CD4-positive, alpha-beta T cell (primary cell): ENCODE measurements at regions not wholly inside any gene's neighbourhood (a gene's known extent, or its start where the extent isn't known, plus 50 kb on each side); places are given as distances from the start of the nearest gene placed in this dataset.
"Not testable (repeated sequence)": the region's sequence is repeated elsewhere in the genome, so short reads cannot be mapped to it uniquely, and the experiment has no call there.

Source experiments
- ATAC-seq: fragments of 200-7000 bp; cut with Tn5 transposase; one replicate; pipeline ENCODE4 v1.10.0; 2022; ENCODE audit warnings: mild to moderate bottlenecking; ENCODE audit not compliant: poor library complexity
- CTCF ChIA-PET: fragments of 350-600 bp; sonication (Branson Sonifier 250); formaldehyde crosslinking; loops from one replicate; lab custom pipeline; 2021; ENCODE audit warnings: antibody characterized with exemption, inconsistent platforms; lab: Charles Lee
- POLR2A ChIA-PET: fragments of 350-600 bp; sonication (Branson Sonifier 250); formaldehyde crosslinking; loops from one replicate; lab custom pipeline; 2021; ENCODE audit warnings: antibody characterized with exemption, inconsistent platforms; lab: Charles Lee
- DNase-seq, 14 experiments: peaks; one replicate each; pipeline ENCODE4 v3.0.0-alpha.2; 2013 to 2020; ENCODE audit warnings: mixed read lengths in 2 of 14
- H3K27ac ChIP-seq, 2 donors: one replicate each; pipeline versions ENCODE4 v1.5.1 to v1.7.0; 2013; ENCODE audit warnings: low read length in 2 of 2, low read depth in 1 of 2, mild to moderate bottlenecking in 1 of 2
- H3K27me3 ChIP-seq, 2 experiments: 1 replicate in 1 of 2; 2 replicates in 1 of 2; pipeline versions ENCODE4 v1.6.1 to v1.7.0; 2013; ENCODE audit warnings: low read length in 2 of 2, control low read depth in 1 of 2, mild to moderate bottlenecking in 1 of 2, moderate library complexity in 1 of 2; ENCODE audit not compliant: insufficient read depth in 2 of 2, control insufficient read depth in 1 of 2
- H3K36me3 ChIP-seq: one replicate; pipeline ENCODE4 v1.6.1; 2013; ENCODE audit warnings: low read length, control low read depth; ENCODE audit not compliant: insufficient read depth
- H3K4me1 ChIP-seq: one replicate; pipeline ENCODE4 v1.6.1; 2013; ENCODE audit warnings: low read length, control low read depth; ENCODE audit not compliant: insufficient read depth
- H3K4me3 ChIP-seq: one replicate; pipeline ENCODE4 v1.5.1; 2013; ENCODE audit warnings: mild to moderate bottlenecking, low read length, moderate library complexity
- H3K9me3 ChIP-seq, 2 experiments: 1 replicate in 1 of 2; 2 replicates in 1 of 2; pipeline versions ENCODE4 v1.6.1 to v1.7.0; 2013; ENCODE audit warnings: low read length in 2 of 2, mild to moderate bottlenecking in 2 of 2, control low read depth in 1 of 2, moderate library complexity in 1 of 2; ENCODE audit not compliant: control insufficient read depth in 1 of 2, insufficient read depth in 1 of 2
- H3K27ac Mint-ChIP-seq: one replicate; pipeline ENCODE4 v1.8.0; 2020; ENCODE audit warnings: mixed read lengths
- H3K27me3 Mint-ChIP-seq: one replicate; pipeline ENCODE4 v1.8.0; 2021; ENCODE audit warnings: mixed read lengths
- H3K36me3 Mint-ChIP-seq: one replicate; pipeline ENCODE4 v1.8.0; 2021; ENCODE audit warnings: low read depth, mixed read lengths
- H3K4me1 Mint-ChIP-seq: one replicate; pipeline ENCODE4 v1.8.0; 2021; ENCODE audit warnings: low read depth, mixed read lengths
- H3K4me3 Mint-ChIP-seq: one replicate; pipeline ENCODE4 v1.8.0; 2020; ENCODE audit warnings: mild to moderate bottlenecking, mixed read lengths
- H3K9me3 Mint-ChIP-seq: one replicate; pipeline ENCODE4 v1.8.0; 2020; ENCODE audit warnings: mixed read lengths
- intact Hi-C, 2 experiments: fragments of 100-400 bp; cut with DNase I in 1 of 2; cut with micrococcal nuclease in 1 of 2; formaldehyde crosslinking; loops; one replicate each; pipeline versions ENCODE4 v1.15.1 to v1.9.0; 2023 to 2025; cut with DNase I, micrococcal nuclease
- TF ChIP-seq, protein P1 (sequence below): fragments of 200-600 bp; IDR thresholded peaks from one replicate; pipeline ENCODE4 v1.8.0; 2022; ENCODE audit warnings: antibody characterized with exemption, mild to moderate bottlenecking

DNA sequence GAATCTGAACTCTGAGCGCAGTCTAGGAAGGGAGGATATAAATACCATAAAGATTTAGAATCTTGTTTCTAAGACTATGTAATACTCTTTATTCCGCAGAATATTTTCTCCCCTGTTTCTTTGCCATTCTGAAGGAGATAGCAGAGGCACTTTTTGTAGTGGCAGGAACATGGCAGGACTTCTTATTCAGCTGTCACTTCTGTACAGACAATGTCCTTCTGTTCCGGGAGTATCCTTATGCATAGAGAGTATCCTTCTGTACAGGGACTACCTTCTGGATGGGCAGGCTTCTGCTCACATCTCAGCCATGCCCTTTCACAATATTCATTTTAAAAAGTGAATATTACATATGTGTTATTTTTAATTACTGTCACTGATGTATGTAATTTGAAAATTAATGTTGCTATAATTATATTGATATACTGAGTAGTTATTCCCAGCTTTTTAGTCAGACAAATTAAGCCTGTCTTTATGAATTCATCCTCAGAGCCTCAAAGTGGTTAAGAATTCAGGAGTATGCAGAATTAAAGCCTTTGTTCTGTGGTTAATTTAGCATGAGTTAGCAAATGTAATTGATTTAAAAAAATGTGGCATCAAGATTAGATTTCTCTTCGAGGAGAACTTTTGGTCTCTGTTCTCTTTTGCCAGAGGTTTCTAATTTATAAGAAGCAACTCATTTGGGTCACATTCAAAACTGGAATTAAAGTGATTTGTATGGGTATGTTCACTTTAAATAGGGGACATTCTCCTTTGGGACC is 174.4 kb downstream of the FHIP1A start:
- Histone ChIP-seq H3K27me3 (no peaks in the 10 kb centered on the region), H3K27ac (no peak overlapping the region), H3K36me3 (no peaks in the 10 kb centered on the region), H3K4me3 (no peak overlapping the region), H3K4me1 (no peaks in the 10 kb centered on the region), H3K9me3 (no peaks in the 10 kb centered on the region)
- Mint-ChIP-seq H3K27me3 (peaks cover 12% of the 10 kb centered on the region), H3K4me1 (no peaks in the 10 kb centered on the region), H3K27ac (no peak overlapping the region), H3K4me3 (no peak overlapping the region), H3K9me3 (no peaks in the 10 kb centered on the region), H3K36me3 (no peaks in the 10 kb centered on the region)
- TF ChIP-seq, protein P1, sequence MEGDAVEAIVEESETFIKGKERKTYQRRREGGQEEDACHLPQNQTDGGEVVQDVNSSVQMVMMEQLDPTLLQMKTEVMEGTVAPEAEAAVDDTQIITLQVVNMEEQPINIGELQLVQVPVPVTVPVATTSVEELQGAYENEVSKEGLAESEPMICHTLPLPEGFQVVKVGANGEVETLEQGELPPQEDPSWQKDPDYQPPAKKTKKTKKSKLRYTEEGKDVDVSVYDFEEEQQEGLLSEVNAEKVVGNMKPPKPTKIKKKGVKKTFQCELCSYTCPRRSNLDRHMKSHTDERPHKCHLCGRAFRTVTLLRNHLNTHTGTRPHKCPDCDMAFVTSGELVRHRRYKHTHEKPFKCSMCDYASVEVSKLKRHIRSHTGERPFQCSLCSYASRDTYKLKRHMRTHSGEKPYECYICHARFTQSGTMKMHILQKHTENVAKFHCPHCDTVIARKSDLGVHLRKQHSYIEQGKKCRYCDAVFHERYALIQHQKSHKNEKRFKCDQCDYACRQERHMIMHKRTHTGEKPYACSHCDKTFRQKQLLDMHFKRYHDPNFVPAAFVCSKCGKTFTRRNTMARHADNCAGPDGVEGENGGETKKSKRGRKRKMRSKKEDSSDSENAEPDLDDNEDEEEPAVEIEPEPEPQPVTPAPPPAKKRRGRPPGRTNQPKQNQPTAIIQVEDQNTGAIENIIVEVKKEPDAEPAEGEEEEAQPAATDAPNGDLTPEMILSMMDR, result no peak
- ATAC-seq (no peak), DNase-seq (no peak)
- CTCF ChIA-PET, result no interaction called here
- POLR2A ChIA-PET, result no interaction called here
- intact Hi-C loops, result no loop called here

- no peak overlapping the region for H3K27ac Mint-ChIP-seq
- H3K9me3 Mint-ChIP-seq, result no peaks in the 10 kb centered on the region
- Histone ChIP-seq H3K9me3 (no peaks in the 10 kb centered on the region), H3K27me3 (no peaks in the 10 kb centered on the region), H3K4me3 (no peak overlapping the region), H3K36me3 (no peaks in the 10 kb centered on the region), H3K4me1 (no peaks in the 10 kb centered on the region), H3K27ac (no peak overlapping the region)
- CTCF ChIA-PET, result no interaction called here
- ATAC-seq (no peak), DNase-seq (no peak)
- H3K27me3 Mint-ChIP-seq, result peaks cover 16% of the 10 kb centered on the region
- POLR2A ChIA-PET, result no interaction called here
- no peaks in the 10 kb centered on the region for H3K36me3 Mint-ChIP-seq
- TF ChIP-seq, protein P1, result no peak
- intact Hi-C loops, result no loop called here
- H3K4me1 Mint-ChIP-seq, result no peaks in the 10 kb centered on the region
- H3K4me3 Mint-ChIP-seq, result no peak overlapping the region
These were observed 175.1 kb downstream of the FHIP1A start for GRCh38 chr4:151584101-151584500.

- H3K4me3 Mint-ChIP-seq, H3K27me3 Mint-ChIP-seq, H3K4me1 Mint-ChIP-seq, H3K4me1 ChIP-seq, ATAC-seq, POLR2A ChIA-PET, CTCF ChIA-PET, H3K36me3 Mint-ChIP-seq, H3K9me3 ChIP-seq, H3K4me3 ChIP-seq, DNase-seq, H3K27me3 ChIP-seq, intact Hi-C loops, H3K9me3 Mint-ChIP-seq, H3K27ac ChIP-seq, H3K27ac Mint-ChIP-seq, H3K36me3 ChIP-seq: not testable (repeated sequence)
These were observed 165.2 kb downstream of the GATB start for GRCh38 chr4:151595629-151596028.

- H3K27me3 ChIP-seq, intact Hi-C loops, H3K4me3 Mint-ChIP-seq, H3K27me3 Mint-ChIP-seq, H3K4me1 Mint-ChIP-seq, CTCF ChIA-PET, DNase-seq, ATAC-seq, H3K36me3 ChIP-seq, H3K27ac ChIP-seq, H3K4me1 ChIP-seq, H3K36me3 Mint-ChIP-seq, H3K9me3 ChIP-seq, H3K9me3 Mint-ChIP-seq, H3K4me3 ChIP-seq, H3K27ac Mint-ChIP-seq, POLR2A ChIA-PET: not testable (repeated sequence)
These were observed 163.1 kb downstream of the GATB start for GRCh38 chr4:151597691-151598090.
